ENCODE measurements at regions not wholly inside any gene's neighbourhood (a gene's known extent, or its start where the extent isn't known, plus 50 kb on each side); places are given as distances from the start of the nearest gene placed in this dataset.

GRCh38 chr2:12978066-12978835 lies 261.5 kb downstream of the TRIB2 start:
- no peak for DNase-seq

DNA sequence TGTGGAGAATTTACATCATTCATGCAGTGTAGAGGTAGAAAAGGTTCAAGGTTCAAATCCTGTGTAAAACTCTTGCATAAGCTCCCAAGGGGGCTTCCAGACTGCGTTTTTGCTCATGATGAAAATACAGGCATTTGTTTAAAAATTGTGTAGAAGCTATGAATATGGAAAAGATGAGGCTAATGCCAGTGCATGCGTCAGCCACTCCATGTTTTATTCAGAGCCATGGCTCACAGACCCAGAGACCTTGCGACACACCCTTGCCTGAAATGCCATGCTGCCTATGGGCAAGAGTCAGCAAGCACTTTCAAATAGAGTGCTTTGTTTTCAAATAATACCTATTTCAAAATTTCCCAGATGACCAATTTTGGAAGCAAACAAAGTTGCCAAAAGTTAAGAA lies 262.3 kb downstream of the TRIB2 start:
- no peak for DNase-seq

GRCh38 chr2:12980817-12981216 lies 264.1 kb downstream of the TRIB2 start:
- DNase-seq: no peak

- no peak for DNase-seq
Observed at GRCh38 chr2:12982149-12982584, 265.4 kb downstream of the TRIB2 start.

DNA sequence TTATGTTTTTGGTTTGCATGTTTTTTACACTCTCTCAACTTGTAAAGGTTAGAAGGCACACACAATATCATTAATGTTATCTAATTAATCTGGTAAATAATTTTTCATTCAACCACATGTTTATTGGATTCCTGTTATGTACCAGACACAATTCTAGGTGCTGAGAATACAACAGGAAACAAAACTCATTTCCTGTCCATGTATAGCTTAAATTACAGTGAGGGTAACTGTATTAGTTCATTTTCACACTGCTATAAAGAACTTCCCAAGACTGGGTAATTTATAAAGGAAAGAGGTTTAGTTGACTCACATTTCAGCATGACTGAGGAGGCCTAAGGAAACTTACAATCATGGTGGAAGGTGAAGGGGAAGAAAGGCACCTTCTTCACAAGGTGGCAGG lies 270.5 kb downstream of the TRIB2 start:
- DNase-seq: no peak

DNA sequence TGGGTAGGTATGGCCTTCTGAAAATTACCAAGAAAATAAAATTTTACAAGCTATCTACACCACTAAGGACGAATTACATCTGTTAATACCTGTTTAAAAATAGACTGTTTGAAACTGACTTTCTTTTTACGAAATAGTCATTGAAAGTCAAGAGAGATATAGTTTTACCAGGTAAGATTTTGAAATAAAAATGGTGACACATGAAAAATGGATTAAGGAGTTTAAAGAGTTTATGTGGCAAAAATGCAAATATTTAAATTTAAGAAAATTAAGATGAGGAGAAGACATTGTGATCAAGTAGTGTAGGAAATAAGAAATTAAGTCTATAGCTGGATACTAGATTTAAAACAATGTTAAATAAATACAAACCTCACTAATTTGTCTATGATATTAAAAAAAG lies 271.5 kb downstream of the TRIB2 start:
- DNase-seq: no peak

DNA sequence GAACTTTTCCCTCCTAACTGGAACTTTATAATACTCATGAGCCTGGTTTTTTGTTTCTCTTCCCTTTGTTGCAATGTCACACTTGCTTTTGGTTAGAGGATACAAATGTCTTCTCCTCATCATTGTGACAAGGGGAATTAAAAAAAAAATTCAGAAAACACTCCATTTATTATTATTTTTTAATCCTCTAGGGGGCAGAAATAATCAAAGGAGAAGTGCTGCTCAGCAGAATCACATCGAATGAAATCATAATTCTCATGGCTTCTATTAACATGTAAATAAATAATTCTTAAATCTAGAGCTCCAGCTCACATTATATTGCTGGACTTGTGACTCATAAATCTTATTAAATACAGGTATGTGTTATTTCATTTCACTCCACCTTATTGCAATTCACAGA lies 273.8 kb downstream of the TRIB2 start:
- DNase-seq: no peak

DNA sequence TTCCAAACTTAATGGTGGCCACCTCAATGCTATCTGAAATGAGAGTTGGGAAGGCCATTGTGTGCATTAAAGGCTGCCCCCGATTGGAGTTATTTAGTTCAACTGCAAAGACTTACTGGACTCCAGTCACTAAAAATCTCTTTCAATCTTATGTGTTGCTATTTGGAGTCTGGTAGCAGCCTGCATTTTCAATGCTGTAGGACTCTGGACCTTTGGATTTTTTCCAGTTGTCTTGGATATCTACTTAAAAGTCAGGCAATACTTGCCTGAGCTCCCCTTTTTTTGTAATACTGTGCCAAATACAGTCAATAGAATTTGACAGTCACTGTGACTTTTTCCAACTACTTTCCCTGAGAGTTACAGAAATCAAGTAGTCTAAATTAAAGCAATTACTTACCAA lies 281.9 kb downstream of the TRIB2 start:
- DNase-seq: no peak

DNA sequence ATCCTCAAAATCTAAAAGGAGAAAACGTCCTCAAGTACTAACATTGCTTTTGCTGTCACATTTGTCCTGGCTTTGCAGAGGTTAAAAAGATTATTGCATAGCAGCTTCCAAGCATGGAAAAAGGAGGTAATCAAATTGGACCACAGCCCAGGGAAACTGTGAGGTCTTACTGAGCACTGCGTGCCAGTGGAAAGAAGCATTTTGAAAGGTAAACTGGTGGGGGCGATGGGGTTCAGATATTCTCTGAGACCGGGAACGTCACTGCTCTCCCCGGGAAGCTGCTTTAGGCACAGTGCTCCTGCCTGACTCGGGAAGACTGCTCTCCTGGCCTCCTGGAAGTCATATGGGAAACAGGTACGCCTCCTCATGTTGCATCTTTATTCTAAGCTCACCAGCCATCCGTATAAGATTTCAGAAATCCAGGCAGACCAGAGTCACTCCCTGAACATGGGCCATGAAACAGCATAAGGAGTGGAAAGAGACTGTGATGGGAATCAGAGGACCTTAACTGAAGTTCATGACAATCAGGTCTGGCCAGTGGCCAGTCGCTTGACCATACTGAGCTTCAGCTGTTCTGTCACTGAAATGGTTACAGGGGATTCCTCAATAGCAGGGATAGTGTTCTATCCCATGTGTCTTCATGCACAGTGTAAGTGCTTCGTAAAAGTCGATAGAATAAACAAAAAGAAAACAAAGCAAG lies 284.1 kb downstream of the TRIB2 start:
- no peak for DNase-seq

- no peak for DNase-seq
Observed at GRCh38 chr2:13001408-13001807, 284.7 kb downstream of the TRIB2 start.

- no peak for DNase-seq
Observed at GRCh38 chr2:13002536-13003331, 286.0 kb downstream of the TRIB2 start.

DNA sequence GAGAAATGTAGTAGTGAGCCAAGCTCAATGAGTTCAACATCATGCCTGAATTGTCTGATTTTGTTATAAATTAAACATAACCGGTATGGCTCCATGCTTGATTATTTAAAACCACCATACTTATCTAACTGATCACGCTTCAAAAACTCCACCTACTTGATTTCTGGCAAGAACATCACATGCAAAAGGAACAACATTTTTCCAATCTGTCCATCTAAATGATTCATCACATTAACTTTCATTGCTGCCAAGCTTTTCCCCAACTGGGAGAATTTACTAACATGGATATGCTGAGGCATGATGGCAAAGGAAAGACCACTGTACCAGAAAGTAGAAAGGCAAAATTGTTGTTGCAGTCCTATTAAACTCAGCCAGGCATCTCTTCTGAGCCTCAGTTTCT lies 286.8 kb downstream of the TRIB2 start:
- no peak for DNase-seq

DNA sequence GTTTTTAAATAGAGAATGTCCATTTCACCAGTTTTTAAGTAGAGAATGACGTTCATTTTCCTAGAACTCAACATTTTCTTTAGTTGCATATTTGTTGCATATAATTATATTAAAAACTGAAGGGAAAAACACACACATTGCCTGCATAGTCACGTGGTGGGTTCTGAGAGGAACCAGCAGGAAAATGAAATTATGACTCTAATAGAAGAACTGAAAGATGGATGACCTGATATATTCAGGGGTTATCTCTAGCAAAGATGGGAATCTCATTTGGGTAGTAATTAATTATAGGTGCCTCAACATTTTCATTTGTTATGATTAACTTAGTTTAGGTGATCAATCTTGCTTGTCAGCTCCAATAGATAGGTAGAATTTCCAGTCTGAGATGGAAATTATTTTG lies 288.3 kb downstream of the TRIB2 start:
- DNase-seq: no peak

GRCh38 chr2:13005761-13006335 lies 289.1 kb downstream of the TRIB2 start:
- no peak for DNase-seq

DNA sequence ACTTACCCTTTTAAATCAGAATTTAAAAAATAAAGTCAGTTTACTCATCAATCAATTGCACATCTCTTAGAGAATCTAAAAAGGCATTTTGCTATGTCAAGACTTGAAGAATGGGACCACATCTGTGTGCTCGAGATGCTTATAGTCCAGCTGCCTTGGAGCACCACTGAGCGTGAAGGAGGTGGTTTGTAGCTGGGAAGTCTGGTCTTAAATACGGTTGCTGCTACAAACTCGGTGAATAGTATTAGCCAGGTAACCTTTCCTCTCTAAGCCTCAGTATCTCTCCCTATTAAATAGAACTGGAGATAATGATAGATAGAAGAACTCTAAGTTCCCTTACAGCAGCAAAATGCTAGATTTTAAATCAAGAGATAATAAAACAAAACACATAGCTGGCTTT lies 289.7 kb downstream of the TRIB2 start:
- no peak for DNase-seq

GRCh38 chr2:13006829-13007717 lies 290.3 kb downstream of the TRIB2 start:
- peak; percentile 36 for DNase-seq

DNA sequence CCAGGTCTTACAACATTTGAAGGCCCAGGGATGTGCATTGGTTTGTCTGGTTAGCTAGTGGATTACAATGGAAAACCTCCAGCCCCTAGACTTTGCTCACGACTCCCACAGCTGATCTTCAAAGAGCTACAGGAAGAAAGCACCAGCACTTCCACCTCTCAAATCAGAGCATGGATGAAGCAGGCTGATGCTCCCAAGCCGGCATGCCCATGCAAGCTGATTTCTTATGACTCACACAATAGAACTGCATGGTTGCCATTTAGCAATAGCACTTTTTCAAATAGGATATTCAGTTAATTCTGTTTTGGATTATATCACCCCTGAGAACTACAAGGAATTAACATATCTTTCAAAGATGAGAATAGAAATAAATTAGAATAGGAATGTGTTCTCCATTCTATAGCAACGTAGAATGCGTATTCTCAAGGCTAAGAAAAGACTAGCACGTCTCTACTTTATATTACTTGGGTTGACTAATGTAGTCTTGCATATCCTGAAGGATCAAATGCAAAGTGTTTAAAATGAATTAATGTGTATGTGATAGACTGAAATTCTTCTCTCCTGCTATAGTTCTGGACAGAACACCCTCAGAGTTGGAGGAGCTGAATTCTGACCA lies 292.4 kb downstream of the TRIB2 start:
- DNase-seq: no peak

- DNase-seq: no peak
Observed at GRCh38 chr2:13010283-13010682, 293.5 kb downstream of the TRIB2 start.

- DNase-seq: no peak
Observed at GRCh38 chr2:13014783-13015182, 298.0 kb downstream of the TRIB2 start.

DNA sequence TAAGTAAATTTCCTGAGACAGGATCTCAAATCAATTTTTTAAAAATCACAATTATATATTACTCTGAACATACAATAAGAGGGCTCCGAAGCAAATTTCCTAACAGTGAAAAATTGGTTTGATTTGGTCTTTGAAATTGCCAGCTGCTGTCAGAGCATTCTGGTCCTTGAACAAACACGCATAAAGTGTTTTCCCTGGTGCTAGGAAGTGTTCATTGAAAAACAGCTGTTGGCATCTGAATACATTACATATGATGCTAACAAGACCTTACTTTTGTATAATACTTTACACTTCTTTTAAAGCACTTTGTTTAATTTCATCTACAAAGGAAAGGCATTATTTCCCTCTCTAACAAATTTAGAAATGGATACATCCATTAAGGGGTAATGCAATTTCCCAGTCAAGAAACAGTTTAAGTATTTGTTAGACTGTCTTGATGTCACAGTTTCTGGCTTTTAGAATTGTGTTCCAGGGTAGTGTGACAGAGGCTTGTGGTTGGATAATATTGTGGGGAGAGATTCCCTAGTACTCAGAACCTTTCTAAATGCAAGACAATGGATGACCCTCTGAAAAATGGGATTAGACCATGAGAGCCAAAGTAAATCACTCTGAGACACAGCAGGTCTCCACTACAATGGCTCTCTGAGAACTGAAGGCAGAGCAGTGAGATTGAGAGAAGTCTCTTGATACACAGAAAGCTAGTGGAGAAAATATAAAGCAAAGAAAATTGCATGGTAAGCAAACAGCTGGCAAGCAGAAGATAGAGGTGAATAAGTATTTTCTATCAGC lies 299.0 kb downstream of the TRIB2 start:
- DNase-seq: no peak

GRCh38 chr2:13018490-13018889 lies 301.8 kb downstream of the TRIB2 start:
- no peak for DNase-seq

All from effector CD8-positive, alpha-beta T cell (primary cell).